SKM-1 (cell line): ENCODE measurements at regions not wholly inside any gene's neighbourhood (a gene's known extent, or its start where the extent isn't known, plus 50 kb on each side); places are given as distances from the start of the nearest gene placed in this dataset.
A peak's percentile ranks its signal among the peaks of the same experiment; 100 is the strongest.

Experiments
- DNase-seq: peaks from one replicate; lab custom pipeline; 2025; ENCODE audit not compliant: unreplicated experiment; lab: John Stamatoyannopoulos, UW

GRCh38 chr15:66848116-66848515, 146.1 kb downstream of the SMAD6 start:
- DNase-seq, result no peak

GRCh38 chr15:66848686-66849392, 146.8 kb downstream of the SMAD6 start:
- no peak for DNase-seq

GRCh38 chr15:66849393-66849745, 147.3 kb downstream of the SMAD6 start:
- no peak for DNase-seq

GRCh38 chr15:66849746-66850077, 147.7 kb downstream of the SMAD6 start:
- no peak for DNase-seq

GRCh38 chr15:66850078-66850991, 148.3 kb downstream of the SMAD6 start:
- DNase-seq, result no peak

- DNase-seq, result no peak
Observed at GRCh38 chr15:66850996-66851310, 148.9 kb downstream of the SMAD6 start.

- DNase-seq, result peak; percentile 82
Observed at GRCh38 chr15:66851311-66852063, 149.5 kb downstream of the SMAD6 start.

GRCh38 chr15:66852064-66852905, 150.2 kb downstream of the SMAD6 start:
- no peak for DNase-seq

GRCh38 chr15:66854012-66854965, 152.3 kb downstream of the SMAD6 start:
- DNase-seq, result no peak

GRCh38 chr15:66855041-66855440, 153.0 kb downstream of the SMAD6 start:
- no peak for DNase-seq

GRCh38 chr15:66857694-66858093, 155.7 kb downstream of the SMAD6 start:
- no peak for DNase-seq

- no peak for DNase-seq
Observed at GRCh38 chr15:66858423-66859207, 156.6 kb downstream of the SMAD6 start.

- DNase-seq, result no peak
Observed at GRCh38 chr15:66859688-66860253, 157.7 kb downstream of the SMAD6 start.

GRCh38 chr15:66860844-66861243, 158.8 kb downstream of the SMAD6 start:
- no peak for DNase-seq

- DNase-seq, result no peak
Observed at GRCh38 chr15:66862111-66862939, 160.3 kb downstream of the SMAD6 start.

- peak; percentile 45 for DNase-seq
Observed at GRCh38 chr15:66862940-66863335, 160.9 kb downstream of the SMAD6 start.

- DNase-seq, result no peak
Observed at GRCh38 chr15:66863390-66864085, 161.5 kb downstream of the SMAD6 start.
